ENCODE measurements at regions not wholly inside any gene's neighbourhood (a gene's known extent, or its start where the extent isn't known, plus 50 kb on each side); places are given as distances from the start of the nearest gene placed in this dataset.

DNA sequence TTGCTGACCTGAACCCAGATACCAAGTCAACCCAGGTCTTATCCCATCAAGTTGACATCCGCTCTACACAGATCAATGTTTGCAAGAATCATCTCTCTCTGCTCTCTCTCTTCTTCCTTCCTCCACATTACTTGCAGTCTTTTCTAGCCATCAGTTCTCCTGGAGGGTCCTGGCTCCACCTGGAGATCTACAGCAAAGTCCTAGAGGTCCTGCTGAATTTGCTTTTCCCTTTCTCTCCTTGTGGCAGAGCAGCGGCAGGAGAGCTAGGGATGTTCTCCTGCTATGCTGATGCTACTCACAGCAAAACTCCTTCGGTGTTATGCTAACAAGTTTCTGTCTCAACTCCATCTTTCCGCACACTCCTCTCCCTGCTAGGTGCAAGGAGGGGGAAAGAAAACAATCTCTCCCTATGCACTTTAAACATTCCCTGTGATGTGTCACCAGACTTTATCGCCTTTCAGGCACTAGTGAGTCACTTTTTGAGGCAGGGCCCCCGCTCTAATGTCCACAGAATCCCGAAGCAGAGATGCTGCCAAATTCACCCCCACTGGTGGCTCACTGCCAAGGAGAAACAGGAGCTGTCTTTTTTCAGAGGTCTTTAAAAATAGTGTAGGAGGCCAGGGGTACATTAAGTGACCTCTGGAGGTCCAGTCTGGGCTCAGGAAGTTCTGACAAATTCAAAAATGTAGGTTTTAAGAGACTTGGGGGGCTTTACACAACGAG is 62.6 kb downstream of the FAM50B start (continued):
- TF ChIP-seq, protein P1, sequence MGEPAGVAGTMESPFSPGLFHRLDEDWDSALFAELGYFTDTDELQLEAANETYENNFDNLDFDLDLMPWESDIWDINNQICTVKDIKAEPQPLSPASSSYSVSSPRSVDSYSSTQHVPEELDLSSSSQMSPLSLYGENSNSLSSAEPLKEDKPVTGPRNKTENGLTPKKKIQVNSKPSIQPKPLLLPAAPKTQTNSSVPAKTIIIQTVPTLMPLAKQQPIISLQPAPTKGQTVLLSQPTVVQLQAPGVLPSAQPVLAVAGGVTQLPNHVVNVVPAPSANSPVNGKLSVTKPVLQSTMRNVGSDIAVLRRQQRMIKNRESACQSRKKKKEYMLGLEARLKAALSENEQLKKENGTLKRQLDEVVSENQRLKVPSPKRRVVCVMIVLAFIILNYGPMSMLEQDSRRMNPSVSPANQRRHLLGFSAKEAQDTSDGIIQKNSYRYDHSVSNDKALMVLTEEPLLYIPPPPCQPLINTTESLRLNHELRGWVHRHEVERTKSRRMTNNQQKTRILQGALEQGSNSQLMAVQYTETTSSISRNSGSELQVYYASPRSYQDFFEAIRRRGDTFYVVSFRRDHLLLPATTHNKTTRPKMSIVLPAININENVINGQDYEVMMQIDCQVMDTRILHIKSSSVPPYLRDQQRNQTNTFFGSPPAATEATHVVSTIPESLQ (CRISPR knock-in tag; IDR thresholded peaks at IDR 0.05), result no peak
- TF ChIP-seq ZNF780A (CRISPR knock-in tag; IDR thresholded peaks at IDR 0.05) (no peak), RFX1 (IDR thresholded peaks at IDR 0.05) (no peak), TOE1 (IDR thresholded peaks at IDR 0.05; ENCODE audit: borderline replicate concordance) (peak; percentile 33; the same call in 1 of the 2 replicates), TOE1 (CRISPR knock-in tag; IDR thresholded peaks at IDR 0.05; ENCODE audit: borderline replicate concordance, low read depth) (no peak), PHF8 (IDR thresholded peaks at IDR 0.05; ENCODE audit: borderline replicate concordance, low read length) (no peak), CBFA2T2 (conservative IDR thresholded peaks at IDR 0.05) (peak; percentile 76), FOXA3 (CRISPR knock-in tag; conservative IDR thresholded peaks at IDR 0.05 in 1 of 2, IDR thresholded peaks at IDR 0.05 in 1 of 2) (no peak; a peak in 1 of 4 replicates), XRCC5 (IDR thresholded peaks at IDR 0.05; ENCODE audit: low read depth, low read length) (no peak)
- TF ChIP-seq, protein P2, sequence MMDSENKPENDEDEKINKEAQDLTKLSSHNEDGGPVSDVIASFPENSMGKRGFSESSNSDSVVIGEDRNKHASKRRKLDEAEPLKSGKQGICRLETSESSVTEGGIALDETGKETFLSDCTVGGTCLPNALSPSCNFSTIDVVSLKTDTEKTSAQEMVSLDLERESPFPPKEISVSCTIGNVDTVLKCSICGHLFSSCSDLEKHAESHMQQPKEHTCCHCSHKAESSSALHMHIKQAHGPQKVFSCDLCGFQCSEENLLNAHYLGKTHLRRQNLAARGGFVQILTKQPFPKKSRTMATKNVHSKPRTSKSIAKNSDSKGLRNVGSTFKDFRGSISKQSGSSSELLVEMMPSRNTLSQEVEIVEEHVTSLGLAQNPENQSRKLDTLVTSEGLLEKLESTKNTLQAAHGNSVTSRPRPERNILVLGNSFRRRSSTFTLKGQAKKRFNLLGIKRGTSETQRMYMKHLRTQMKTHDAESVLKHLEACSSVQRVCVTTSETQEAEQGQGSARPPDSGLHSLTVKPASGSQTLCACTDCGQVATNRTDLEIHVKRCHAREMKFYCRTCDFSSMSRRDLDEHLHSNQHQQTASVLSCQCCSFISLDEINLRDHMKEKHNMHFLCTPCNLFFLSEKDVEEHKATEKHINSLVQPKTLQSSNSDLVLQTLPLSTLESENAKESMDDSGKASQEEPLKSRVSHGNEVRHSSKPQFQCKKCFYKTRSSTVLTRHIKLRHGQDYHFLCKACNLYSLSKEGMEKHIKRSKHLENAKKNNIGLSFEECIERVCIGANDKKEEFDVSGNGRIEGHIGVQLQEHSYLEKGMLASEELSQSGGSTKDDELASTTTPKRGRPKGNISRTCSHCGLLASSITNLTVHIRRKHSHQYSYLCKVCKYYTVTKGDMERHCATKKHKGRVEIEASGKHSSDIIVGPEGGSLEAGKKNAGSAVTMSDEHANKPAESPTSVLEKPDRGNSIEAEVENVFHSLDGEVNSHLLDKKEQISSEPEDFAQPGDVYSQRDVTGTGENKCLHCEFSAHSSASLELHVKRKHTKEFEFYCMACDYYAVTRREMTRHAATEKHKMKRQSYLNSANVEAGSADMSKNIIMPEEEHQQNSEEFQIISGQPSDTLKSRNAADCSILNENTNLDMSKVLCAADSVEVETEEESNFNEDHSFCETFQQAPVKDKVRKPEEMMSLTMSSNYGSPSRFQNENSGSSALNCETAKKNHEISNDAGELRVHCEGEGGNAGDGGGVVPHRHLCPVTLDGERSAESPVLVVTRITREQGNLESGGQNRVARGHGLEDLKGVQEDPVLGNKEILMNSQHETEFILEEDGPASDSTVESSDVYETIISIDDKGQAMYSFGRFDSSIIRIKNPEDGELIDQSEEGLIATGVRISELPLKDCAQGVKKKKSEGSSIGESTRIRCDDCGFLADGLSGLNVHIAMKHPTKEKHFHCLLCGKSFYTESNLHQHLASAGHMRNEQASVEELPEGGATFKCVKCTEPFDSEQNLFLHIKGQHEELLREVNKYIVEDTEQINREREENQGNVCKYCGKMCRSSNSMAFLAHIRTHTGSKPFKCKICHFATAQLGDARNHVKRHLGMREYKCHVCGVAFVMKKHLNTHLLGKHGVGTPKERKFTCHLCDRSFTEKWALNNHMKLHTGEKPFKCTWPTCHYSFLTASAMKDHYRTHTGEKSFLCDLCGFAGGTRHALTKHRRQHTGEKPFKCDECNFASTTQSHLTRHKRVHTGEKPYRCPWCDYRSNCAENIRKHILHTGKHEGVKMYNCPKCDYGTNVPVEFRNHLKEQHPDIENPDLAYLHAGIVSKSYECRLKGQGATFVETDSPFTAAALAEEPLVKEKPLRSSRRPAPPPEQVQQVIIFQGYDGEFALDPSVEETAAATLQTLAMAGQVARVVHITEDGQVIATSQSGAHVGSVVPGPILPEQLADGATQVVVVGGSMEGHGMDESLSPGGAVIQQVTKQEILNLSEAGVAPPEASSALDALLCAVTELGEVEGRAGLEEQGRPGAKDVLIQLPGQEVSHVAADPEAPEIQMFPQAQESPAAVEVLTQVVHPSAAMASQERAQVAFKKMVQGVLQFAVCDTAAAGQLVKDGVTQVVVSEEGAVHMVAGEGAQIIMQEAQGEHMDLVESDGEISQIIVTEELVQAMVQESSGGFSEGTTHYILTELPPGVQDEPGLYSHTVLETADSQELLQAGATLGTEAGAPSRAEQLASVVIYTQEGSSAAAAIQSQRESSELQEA (IDR thresholded peaks at IDR 0.05; ENCODE audit: low read depth), result no peak
- TF ChIP-seq, protein P3, sequence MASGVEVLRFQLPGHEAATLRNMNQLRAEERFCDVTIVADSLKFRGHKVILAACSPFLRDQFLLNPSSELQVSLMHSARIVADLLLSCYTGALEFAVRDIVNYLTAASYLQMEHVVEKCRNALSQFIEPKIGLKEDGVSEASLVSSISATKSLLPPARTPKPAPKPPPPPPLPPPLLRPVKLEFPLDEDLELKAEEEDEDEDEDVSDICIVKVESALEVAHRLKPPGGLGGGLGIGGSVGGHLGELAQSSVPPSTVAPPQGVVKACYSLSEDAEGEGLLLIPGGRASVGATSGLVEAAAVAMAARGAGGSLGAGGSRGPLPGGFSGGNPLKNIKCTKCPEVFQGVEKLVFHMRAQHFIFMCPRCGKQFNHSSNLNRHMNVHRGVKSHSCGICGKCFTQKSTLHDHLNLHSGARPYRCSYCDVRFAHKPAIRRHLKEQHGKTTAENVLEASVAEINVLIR (CRISPR knock-in tag; IDR thresholded peaks at IDR 0.05), result no peak
- TF ChIP-seq, protein P4, sequence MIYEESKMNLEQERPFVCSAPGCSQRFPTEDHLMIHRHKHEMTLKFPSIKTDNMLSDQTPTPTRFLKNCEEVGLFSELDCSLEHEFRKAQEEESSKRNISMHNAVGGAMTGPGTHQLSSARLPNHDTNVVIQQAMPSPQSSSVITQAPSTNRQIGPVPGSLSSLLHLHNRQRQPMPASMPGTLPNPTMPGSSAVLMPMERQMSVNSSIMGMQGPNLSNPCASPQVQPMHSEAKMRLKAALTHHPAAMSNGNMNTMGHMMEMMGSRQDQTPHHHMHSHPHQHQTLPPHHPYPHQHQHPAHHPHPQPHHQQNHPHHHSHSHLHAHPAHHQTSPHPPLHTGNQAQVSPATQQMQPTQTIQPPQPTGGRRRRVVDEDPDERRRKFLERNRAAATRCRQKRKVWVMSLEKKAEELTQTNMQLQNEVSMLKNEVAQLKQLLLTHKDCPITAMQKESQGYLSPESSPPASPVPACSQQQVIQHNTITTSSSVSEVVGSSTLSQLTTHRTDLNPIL (CRISPR knock-in tag; IDR thresholded peaks at IDR 0.05), result no peak
- TF ChIP-seq, protein P5, sequence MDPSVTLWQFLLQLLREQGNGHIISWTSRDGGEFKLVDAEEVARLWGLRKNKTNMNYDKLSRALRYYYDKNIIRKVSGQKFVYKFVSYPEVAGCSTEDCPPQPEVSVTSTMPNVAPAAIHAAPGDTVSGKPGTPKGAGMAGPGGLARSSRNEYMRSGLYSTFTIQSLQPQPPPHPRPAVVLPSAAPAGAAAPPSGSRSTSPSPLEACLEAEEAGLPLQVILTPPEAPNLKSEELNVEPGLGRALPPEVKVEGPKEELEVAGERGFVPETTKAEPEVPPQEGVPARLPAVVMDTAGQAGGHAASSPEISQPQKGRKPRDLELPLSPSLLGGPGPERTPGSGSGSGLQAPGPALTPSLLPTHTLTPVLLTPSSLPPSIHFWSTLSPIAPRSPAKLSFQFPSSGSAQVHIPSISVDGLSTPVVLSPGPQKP (CRISPR knock-in tag; IDR thresholded peaks at IDR 0.05), result no peak
